Trophoblast cell (in vitro differentiated cells and primary cell): ENCODE measurements at regions not wholly inside any gene's neighbourhood (a gene's known extent, or its start where the extent isn't known, plus 50 kb on each side); places are given as distances from the start of the nearest gene placed in this dataset.

Source experiments
- DNase-seq, 2 donors: peaks; one replicate each; pipeline ENCODE4 v3.0.0-alpha.2; 2016
- H2AFZ ChIP-seq: 2 replicates; pipeline ENCODE4 v1.6.1; 2013; ENCODE audit warnings: low read length, moderate library complexity, mild to moderate bottlenecking; ENCODE audit not compliant: insufficient read depth, poor library complexity
- H2AK5ac ChIP-seq: 2 replicates; pipeline ENCODE4 v1.6.1; 2013; ENCODE audit warnings: mild to moderate bottlenecking, low read length
- H2BK120ac ChIP-seq: 2 replicates; pipeline ENCODE4 v1.6.1; 2013; ENCODE audit warnings: low read length, mild to moderate bottlenecking, moderate library complexity; ENCODE audit not compliant: insufficient read depth, poor library complexity
- H2BK12ac ChIP-seq: 2 replicates; pipeline ENCODE4 v1.6.1; 2013; ENCODE audit warnings: mild to moderate bottlenecking, low read length, moderate library complexity
- H2BK5ac ChIP-seq: 2 replicates; pipeline ENCODE4 v1.6.1; 2013; ENCODE audit warnings: low read length, low read depth, moderate library complexity, mild to moderate bottlenecking; ENCODE audit not compliant: poor library complexity
- H3K14ac ChIP-seq: 2 replicates; pipeline ENCODE4 v1.6.1; 2013; ENCODE audit warnings: mild to moderate bottlenecking, low read length
- H3K18ac ChIP-seq: 2 replicates; pipeline ENCODE4 v1.6.1; 2013; ENCODE audit warnings: mild to moderate bottlenecking, low read length
- H3K23ac ChIP-seq: 2 replicates; pipeline ENCODE4 v1.6.1; 2013; ENCODE audit warnings: low read length
- H3K27ac ChIP-seq: 2 replicates; pipeline ENCODE4 v1.5.1; 2013; ENCODE audit warnings: low read depth, mild to moderate bottlenecking, inconsistent platforms, low read length, moderate library complexity
- H3K27me3 ChIP-seq: 2 replicates; pipeline ENCODE4 v1.6.1; 2013; ENCODE audit warnings: inconsistent platforms, mild to moderate bottlenecking, low read length, moderate library complexity; ENCODE audit not compliant: insufficient read depth
- H3K36me3 ChIP-seq, 2 experiments: 1 replicate in 1 of 2; 2 replicates in 1 of 2; pipeline ENCODE4 v1.6.1; 2013; ENCODE audit warnings: low read length in 2 of 2, mild to moderate bottlenecking in 2 of 2, moderate library complexity in 1 of 2; ENCODE audit not compliant: insufficient read depth in 2 of 2, control insufficient read depth in 1 of 2
- H3K4ac ChIP-seq: 2 replicates; pipeline ENCODE4 v1.6.1; 2013; ENCODE audit warnings: low read depth, mild to moderate bottlenecking, low read length, moderate library complexity
- H3K4me1 ChIP-seq, 2 experiments: 1 replicate in 1 of 2; 2 replicates in 1 of 2; pipeline ENCODE4 v1.6.1; 2013; ENCODE audit warnings: low read length in 2 of 2, mild to moderate bottlenecking in 2 of 2, moderate library complexity in 1 of 2; ENCODE audit not compliant: insufficient read depth in 2 of 2, control insufficient read depth in 1 of 2
- H3K4me2 ChIP-seq: 2 replicates; pipeline ENCODE4 v1.6.1; 2013; ENCODE audit warnings: inconsistent platforms, mild to moderate bottlenecking, low read length, moderate library complexity
- H3K4me3 ChIP-seq: 2 replicates; pipeline ENCODE4 v1.5.1; 2013; ENCODE audit warnings: mild to moderate bottlenecking, low read depth, low read length, inconsistent platforms
- H3K79me1 ChIP-seq: one replicate; pipeline ENCODE4 v1.6.1; 2013; ENCODE audit warnings: low read length
- H3K79me2 ChIP-seq: 2 replicates; pipeline ENCODE4 v1.6.1; 2013; ENCODE audit warnings: low read length, mild to moderate bottlenecking; ENCODE audit not compliant: control insufficient read depth, insufficient read depth, poor library complexity
- H3K9ac ChIP-seq: 2 replicates; pipeline ENCODE4 v1.6.1; 2013; ENCODE audit warnings: mild to moderate bottlenecking, low read length
- H3K9me3 ChIP-seq: 2 replicates; pipeline ENCODE4 v1.6.1; 2013; ENCODE audit warnings: low read depth, mild to moderate bottlenecking, control low read depth, inconsistent platforms, low read length; ENCODE audit not compliant: insufficient read depth
- H4K12ac ChIP-seq: 2 replicates; pipeline ENCODE4 v1.6.1; 2013; ENCODE audit warnings: low read depth, mild to moderate bottlenecking, low read length, moderate library complexity
- H4K8ac ChIP-seq: 2 replicates; pipeline ENCODE4 v1.6.1; 2013; ENCODE audit warnings: low read depth, mild to moderate bottlenecking, low read length, moderate library complexity
- H4K91ac ChIP-seq: one replicate; pipeline ENCODE4 v1.6.1; 2013; ENCODE audit warnings: low read depth, mild to moderate bottlenecking, low read length, moderate library complexity
- WGBS: extraction: QIAGEN DNeasy Blood & Tissue Kit; methylation state at CpG from one replicate; pipeline ENCODE4 v1.1.7; 2013; ENCODE audit warnings: missing lambda C conversion rate; ENCODE audit not compliant: insufficient read length, insufficient coverage; ENCODE audit errors: extremely low coverage; 5-methylcytosine and 5-hydroxymethylcytosine counted together

- Histone ChIP-seq H3K79me2 (no peaks in the 10 kb centered on the region), H3K14ac (no peak overlapping the region), H3K23ac (no peak overlapping the region), H2BK12ac (no peak overlapping the region), H2AFZ (no peak overlapping the region), H4K91ac (no peak overlapping the region), H3K4me2 (no peak overlapping the region), H3K4me3 (no peak overlapping the region), H3K18ac (no peak overlapping the region), H2BK120ac (no peak overlapping the region), H4K8ac (no peak overlapping the region), H3K36me3 (no peaks in the 10 kb centered on the region), H4K12ac (no peak overlapping the region), H3K27me3 (no peaks in the 10 kb centered on the region), H3K79me1 (no peaks in the 10 kb centered on the region), H3K4me1 (peaks cover 6 to 8% of the 10 kb centered on the region in 2 experiments), H3K9ac (no peak overlapping the region), H2BK5ac (no peak overlapping the region), H3K27ac (no peak overlapping the region), H3K4ac (no peak overlapping the region), H2AK5ac (no peak overlapping the region), H3K9me3 (peaks cover 10% of the 10 kb centered on the region)
- DNase-seq: no peak
- WGBS: no CpG with 5 or more reads among the region's 4 CpGs
These were observed 211.3 kb upstream of the DIO3 start for GRCh38 chr14:101350021-101350420.

- no peak overlapping the region for H3K4ac ChIP-seq
- no CpG with 5 or more reads among the region's 5 CpGs for WGBS
- H2BK12ac ChIP-seq: no peak overlapping the region
These were observed 210.6 kb upstream of the DIO3 start for GRCh38 chr14:101350691-101351090.

GRCh38 chr14:101351146-101351545 is 210.1 kb upstream of the DIO3 start:
- no peak overlapping the region for H3K9ac ChIP-seq
- H3K27me3 ChIP-seq: no peaks in the 10 kb centered on the region
- H3K4me3 ChIP-seq: no peak overlapping the region
- peaks cover 6 to 8% of the 10 kb centered on the region in 2 experiments for H3K4me1 ChIP-seq
- H3K4ac ChIP-seq: no peak overlapping the region
- no peak overlapping the region for H2BK120ac ChIP-seq
- H3K4me2 ChIP-seq: no peak overlapping the region
- H3K79me1 ChIP-seq: no peaks in the 10 kb centered on the region
- H3K79me2 ChIP-seq: no peaks in the 10 kb centered on the region
- H3K27ac ChIP-seq: no peak overlapping the region
- H2BK12ac ChIP-seq: no peak overlapping the region
- H3K36me3 ChIP-seq: no peaks in the 10 kb centered on the region
- no peak overlapping the region for H2BK5ac ChIP-seq
- H3K18ac ChIP-seq: no peak overlapping the region
- H4K8ac ChIP-seq: no peak overlapping the region
- no peak overlapping the region for H2AK5ac ChIP-seq
- peak overlapping the region; percentile 28 for H3K14ac ChIP-seq
- no peak for DNase-seq
- H4K12ac ChIP-seq: no peak overlapping the region
- H2AFZ ChIP-seq: no peak overlapping the region
- H3K23ac ChIP-seq: no peak overlapping the region
- no CpG with 5 or more reads among the region's 7 CpGs for WGBS
- H4K91ac ChIP-seq: no peak overlapping the region
- peaks cover 13% of the 10 kb centered on the region for H3K9me3 ChIP-seq

More at GRCh38 chr14:101350691-101351090, 210.6 kb upstream of the DIO3 start:
- H2BK5ac ChIP-seq: no peak overlapping the region
- peaks cover 6 to 8% of the 10 kb centered on the region in 2 experiments for H3K4me1 ChIP-seq
- no peaks in the 10 kb centered on the region for H3K36me3 ChIP-seq
- H3K79me2 ChIP-seq: no peaks in the 10 kb centered on the region
- H3K4me2 ChIP-seq: no peak overlapping the region
- H2AFZ ChIP-seq: no peak overlapping the region
- H3K27me3 ChIP-seq: no peaks in the 10 kb centered on the region
- H3K14ac ChIP-seq: no peak overlapping the region
- H3K4me3 ChIP-seq: no peak overlapping the region
- H3K23ac ChIP-seq: no peak overlapping the region
- H4K12ac ChIP-seq: no peak overlapping the region
- peaks cover 13% of the 10 kb centered on the region for H3K9me3 ChIP-seq
- no peak overlapping the region for H2BK120ac ChIP-seq
- DNase-seq: no peak
- H3K79me1 ChIP-seq: no peaks in the 10 kb centered on the region
- no peak overlapping the region for H2AK5ac ChIP-seq
- H4K8ac ChIP-seq: no peak overlapping the region
- no peak overlapping the region for H4K91ac ChIP-seq
- no peak overlapping the region for H3K18ac ChIP-seq
- no peak overlapping the region for H3K9ac ChIP-seq
- no peak overlapping the region for H3K27ac ChIP-seq

GRCh38 chr14:101351769-101352168 is 209.5 kb upstream of the DIO3 start:
- no peak overlapping the region for H4K12ac ChIP-seq
- no peak overlapping the region for H3K27ac ChIP-seq
- H3K18ac ChIP-seq: no peak overlapping the region
- H3K36me3 ChIP-seq: no peaks in the 10 kb centered on the region
- H2BK12ac ChIP-seq: no peak overlapping the region
- no peak overlapping the region for H2BK120ac ChIP-seq
- H3K4ac ChIP-seq: no peak overlapping the region
- H3K27me3 ChIP-seq: no peaks in the 10 kb centered on the region
- H3K4me2 ChIP-seq: no peak overlapping the region
- H4K91ac ChIP-seq: no peak overlapping the region
- DNase-seq: no peak
- peaks cover 6 to 8% of the 10 kb centered on the region in 2 experiments for H3K4me1 ChIP-seq
- H3K14ac ChIP-seq: no peak overlapping the region
- H3K79me2 ChIP-seq: no peaks in the 10 kb centered on the region
- H3K79me1 ChIP-seq: no peaks in the 10 kb centered on the region
- no peak overlapping the region for H2AK5ac ChIP-seq
- no peak overlapping the region for H4K8ac ChIP-seq
- no CpG with 5 or more reads among the region's 5 CpGs for WGBS
- no peak overlapping the region for H2AFZ ChIP-seq
- H3K9ac ChIP-seq: no peak overlapping the region
- H3K23ac ChIP-seq: no peak overlapping the region
- peaks cover 16% of the 10 kb centered on the region for H3K9me3 ChIP-seq
- H2BK5ac ChIP-seq: no peak overlapping the region
- H3K4me3 ChIP-seq: no peak overlapping the region
